CD4-positive, CD25-positive, alpha-beta regulatory T cell (primary cell): ENCODE measurements at regions not wholly inside any gene's neighbourhood (a gene's known extent, or its start where the extent isn't known, plus 50 kb on each side); places are given as distances from the start of the nearest gene placed in this dataset.

Source experiments
- ATAC-seq, 2 donors: fragments of 150-1000 bp; cut with Tn5 transposase; one replicate each; pipeline ENCODE4 v1.10.0; 2021; ENCODE audit warnings: low read depth in 2 of 2, moderate number of reproducible peaks in 2 of 2, moderate library complexity in 1 of 2
- DNase-seq, 3 donors: peaks; one replicate each; pipeline versions ENCODE4 v3.0.0 to v3.0.0-alpha.2; 2012 to 2022; ENCODE audit warnings: mixed read lengths in 1 of 3
- H3K27ac ChIP-seq: one replicate; pipeline ENCODE4 v1.7.0; 2013; ENCODE audit warnings: mild to moderate bottlenecking, low read length; ENCODE audit not compliant: insufficient read depth, poor library complexity, severe bottlenecking
- H3K27me3 ChIP-seq: one replicate; pipeline ENCODE4 v1.7.0; 2013; ENCODE audit warnings: low read length; ENCODE audit not compliant: control insufficient read depth, insufficient read depth
- H3K36me3 ChIP-seq: one replicate; pipeline ENCODE4 v1.7.0; 2013; ENCODE audit warnings: mild to moderate bottlenecking, low read length, moderate library complexity; ENCODE audit not compliant: control insufficient read depth, insufficient read depth
- H3K4me1 ChIP-seq: 2 replicates; pipeline ENCODE4 v1.7.0; 2013; ENCODE audit warnings: mild to moderate bottlenecking, low read length; ENCODE audit not compliant: insufficient read depth, control insufficient read depth, poor library complexity, severe bottlenecking
- H3K4me3 ChIP-seq: one replicate; pipeline ENCODE4 v1.7.0; 2013; ENCODE audit warnings: low read depth, mild to moderate bottlenecking, low read length, moderate library complexity
- H3K9me3 ChIP-seq, 2 experiments: 1 replicate in 1 of 2; 2 replicates in 1 of 2; pipeline ENCODE4 v1.7.0; 2013; ENCODE audit warnings: low read length in 2 of 2, mild to moderate bottlenecking in 1 of 2, moderate library complexity in 1 of 2; ENCODE audit not compliant: control insufficient read depth in 2 of 2
- H3K27ac Mint-ChIP-seq, 3 donors: one replicate each; pipeline ENCODE4 v1.8.0; 2020 to 2022; ENCODE audit warnings: mild to moderate bottlenecking in 3 of 3, mixed read lengths in 3 of 3, moderate library complexity in 2 of 3
- H3K27me3 Mint-ChIP-seq: one replicate; pipeline ENCODE4 v1.8.0; 2022; ENCODE audit warnings: mild to moderate bottlenecking, mixed read lengths
- H3K36me3 Mint-ChIP-seq: one replicate; pipeline ENCODE4 v1.8.0; 2020; ENCODE audit warnings: mixed read lengths
- H3K4me1 Mint-ChIP-seq, 4 donors: one replicate each; pipeline ENCODE4 v1.8.0; 2020 to 2022; ENCODE audit warnings: mixed read lengths in 4 of 4, mild to moderate bottlenecking in 1 of 4
- H3K4me3 Mint-ChIP-seq, 4 donors: one replicate each; pipeline ENCODE4 v1.8.0; 2020 to 2022; ENCODE audit warnings: mild to moderate bottlenecking in 4 of 4, mixed read lengths in 4 of 4, moderate library complexity in 3 of 4
- H3K9me3 Mint-ChIP-seq, 7 donors: one replicate each; pipeline ENCODE4 v1.8.0; 2020 to 2022; ENCODE audit warnings: mixed read lengths in 7 of 7, mild to moderate bottlenecking in 3 of 7, moderate library complexity in 2 of 7

DNA sequence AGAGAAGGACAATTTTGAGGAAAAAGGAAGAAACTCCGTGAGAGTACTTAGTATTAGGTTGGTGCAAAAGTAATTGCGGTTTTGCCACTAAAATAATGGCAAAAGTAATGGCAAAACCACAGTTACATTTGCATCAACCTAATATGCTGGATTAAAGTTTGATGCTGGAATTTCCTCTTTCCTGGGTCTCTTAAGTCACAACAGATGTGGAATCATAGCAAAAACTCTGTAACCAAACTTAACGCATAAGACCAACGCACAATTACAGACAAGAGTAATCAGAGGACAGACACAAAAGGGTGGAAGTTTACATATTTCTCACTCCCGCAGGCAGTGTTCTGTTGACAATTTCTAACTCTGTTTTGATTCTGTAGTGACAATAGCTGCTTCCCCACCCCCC lies 182.4 kb downstream of the BACH1 start:
- H3K27me3 Mint-ChIP-seq: no peaks in the 10 kb centered on the region
- H3K9me3 ChIP-seq: peaks cover 0 to 4% of the 10 kb centered on the region in 2 experiments
- peaks cover 0 to 13% (median 10%) of the 10 kb centered on the region in 4 donors for H3K4me1 Mint-ChIP-seq
- H3K27me3 ChIP-seq: no peaks in the 10 kb centered on the region
- ATAC-seq: no peak
- H3K27ac Mint-ChIP-seq: peak overlapping the region in 2 of 3 donors; percentile 16 to 32
- H3K36me3 Mint-ChIP-seq: peaks cover 9% of the 10 kb centered on the region
- peaks cover 5% of the 10 kb centered on the region for H3K36me3 ChIP-seq
- no peaks in the 10 kb centered on the region for H3K9me3 Mint-ChIP-seq
- no peak overlapping the region for H3K27ac ChIP-seq
- no peak overlapping the region for H3K4me3 Mint-ChIP-seq
- H3K4me1 ChIP-seq: no peaks in the 10 kb centered on the region
- DNase-seq: no peak
- no peak overlapping the region for H3K4me3 ChIP-seq

DNA sequence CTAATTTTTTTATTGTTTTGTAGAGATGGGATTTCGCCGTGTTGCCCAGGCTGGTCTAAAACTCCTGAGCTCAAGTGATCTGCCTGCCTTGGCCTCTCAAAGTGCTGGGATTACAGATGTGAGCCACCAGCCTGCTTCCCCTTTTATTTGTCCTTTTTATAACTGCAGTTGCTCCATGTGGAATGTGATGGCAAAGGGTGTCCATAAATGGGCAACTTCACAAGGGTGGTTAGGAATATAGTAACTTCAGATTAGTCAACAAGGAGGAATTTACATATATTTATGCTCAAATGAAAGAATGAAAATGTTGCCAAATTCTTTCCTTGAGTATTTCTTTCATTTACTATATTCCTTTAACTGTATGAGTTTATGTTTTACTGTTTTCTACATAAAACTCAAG lies 182.9 kb downstream of the BACH1 start:
- peaks cover 0 to 4% of the 10 kb centered on the region in 2 experiments for H3K9me3 ChIP-seq

DNA sequence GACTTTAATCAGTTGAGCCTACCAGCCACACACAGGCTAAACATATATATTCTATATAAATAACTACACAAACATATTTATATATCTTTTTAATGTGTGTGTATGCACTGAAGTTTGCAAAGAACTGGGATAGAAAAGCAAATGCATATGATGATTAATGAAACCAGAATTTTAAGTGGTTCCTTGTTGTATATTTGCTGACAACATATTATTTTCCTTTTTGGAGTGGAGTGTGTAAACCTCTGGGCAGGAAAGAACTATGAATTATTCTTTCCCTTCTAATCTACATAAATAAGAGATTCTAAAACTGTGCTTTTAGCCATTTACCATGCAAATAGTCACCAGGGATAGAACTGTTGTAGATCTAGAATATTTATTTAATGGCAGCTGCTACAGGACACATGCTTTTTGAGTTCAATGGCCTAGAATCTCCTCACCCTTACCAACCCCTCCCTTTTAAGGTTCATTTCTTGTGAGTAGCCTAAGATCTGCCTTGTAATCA lies 187.6 kb downstream of the BACH1 start:
- Histone ChIP-seq H3K9me3 (peaks cover 0 to 4% of the 10 kb centered on the region in 2 experiments), H3K36me3 (peaks cover 5% of the 10 kb centered on the region), H3K4me1 (no peaks in the 10 kb centered on the region), H3K27ac (no peak overlapping the region), H3K27me3 (no peaks in the 10 kb centered on the region), H3K4me3 (no peak overlapping the region)
- H3K4me1 Mint-ChIP-seq: peaks cover 0 to 9% (median 4%) of the 10 kb centered on the region in 4 donors
- peaks cover 13% of the 10 kb centered on the region for H3K36me3 Mint-ChIP-seq
- no peak overlapping the region for H3K27ac Mint-ChIP-seq
- no peaks in the 10 kb centered on the region for H3K9me3 Mint-ChIP-seq
- DNase-seq (no peak), ATAC-seq (no peak)
- no peaks in the 10 kb centered on the region for H3K27me3 Mint-ChIP-seq
- H3K4me3 Mint-ChIP-seq: no peak overlapping the region

More for the DNA sequence above, 182.9 kb downstream of the BACH1 start:
- no peaks in the 10 kb centered on the region for H3K27me3 ChIP-seq
- Mint-ChIP-seq H3K9me3 (no peaks in the 10 kb centered on the region), H3K4me1 (peaks cover 0 to 12% (median 4%) of the 10 kb centered on the region in 4 donors), H3K27ac (no peak overlapping the region), H3K36me3 (peaks cover 9% of the 10 kb centered on the region), H3K4me3 (no peak overlapping the region), H3K27me3 (no peaks in the 10 kb centered on the region)
- DNase-seq (no peak), ATAC-seq (no peak)
- no peak overlapping the region for H3K27ac ChIP-seq
- H3K4me3 ChIP-seq: no peak overlapping the region
- H3K4me1 ChIP-seq: no peaks in the 10 kb centered on the region
- peaks cover 5% of the 10 kb centered on the region for H3K36me3 ChIP-seq
